Tibial artery (tissue), 4 donors: ENCODE measurements at regions not wholly inside any gene's neighbourhood (a gene's known extent, or its start where the extent isn't known, plus 50 kb on each side); places are given as distances from the start of the nearest gene placed in this dataset.
"Not testable (repeated sequence)": the region's sequence is repeated elsewhere in the genome, so short reads cannot be mapped to it uniquely, and the experiment has no call there.

Experiments
- DNase-seq, 2 donors: peaks; one replicate each; pipeline ENCODE4 v3.0.0-alpha.2; 2019
- H3K27ac ChIP-seq, 2 donors: fragments of 200-600 bp; sonication (generic) in 1 of 2; 1 replicate in 1 of 2; 2 replicates in 1 of 2; pipeline ENCODE4 v1.5.1; 2018 to 2019; ENCODE audit warnings: mild to moderate bottlenecking in 1 of 2
- H3K27me3 ChIP-seq, 2 donors: fragments of 200-600 bp; sonication (generic) in 1 of 2; one replicate each; pipeline versions ENCODE4 v1.5.1 to v1.6.0; 2016 to 2019
- H3K36me3 ChIP-seq, 3 donors: fragments of 200-600 bp; sonication (generic) in 2 of 3; one replicate each; pipeline ENCODE4 v1.5.1; 2016 to 2019; ENCODE audit warnings: mild to moderate bottlenecking in 2 of 3
- H3K4me1 ChIP-seq, 4 donors: fragments of 200-600 bp; sonication (generic) in 2 of 4; 1 replicate in 3 of 4; 2 replicates in 1 of 4; pipeline ENCODE4 v1.5.1; 2016 to 2019
- H3K4me3 ChIP-seq, 2 donors: fragments of 200-600 bp; sonication (generic) in 1 of 2; 1 replicate in 1 of 2; 2 replicates in 1 of 2; pipeline ENCODE4 v1.5.1; 2018 to 2019; ENCODE audit warnings: mild to moderate bottlenecking in 2 of 2
- H3K9me3 ChIP-seq, 3 donors: fragments of 200-600 bp; sonication (generic) in 1 of 3; one replicate each; pipeline ENCODE4 v1.5.1; 2016 to 2019
- CTCF ChIP-seq, 2 experiments: fragments of 200-600 bp in 1 of 2; fragments of 450-650 bp in 1 of 2; IDR thresholded peaks; one replicate each; pipeline ENCODE4 v1.5.1; 2017 to 2019; ENCODE audit warnings: antibody characterized with exemption in 2 of 2, mild to moderate bottlenecking in 1 of 2, moderate library complexity in 1 of 2
- intact Hi-C: fragments of 100-400 bp; cut with DNase I; formaldehyde crosslinking; loops from one replicate; pipeline ENCODE4 v1.15.0; 2023; ENCODE audit warnings: low total_unique reads

- DNase-seq: no peak
- no peak overlapping the region for H3K4me3 ChIP-seq
- no peak overlapping the region for H3K27ac ChIP-seq
- H3K9me3 ChIP-seq: no peaks in the 10 kb centered on the region
- intact Hi-C loops: no loop called here
- H3K27me3 ChIP-seq: no peaks in the 10 kb centered on the region
- no peaks in the 10 kb centered on the region for H3K36me3 ChIP-seq
- TF ChIP-seq CTCF (IDR thresholded peaks at IDR 0.05): no peak
- no peaks in the 10 kb centered on the region for H3K4me1 ChIP-seq
Observed at GRCh38 chr11:49377978-49378377, 169.6 kb upstream of the FOLH1 start.

GRCh38 chr11:49373866-49374265 lies 165.5 kb upstream of the FOLH1 start:
- H3K27ac ChIP-seq, H3K4me3 ChIP-seq, intact Hi-C loops, H3K27me3 ChIP-seq, H3K4me1 ChIP-seq, H3K36me3 ChIP-seq, H3K9me3 ChIP-seq, DNase-seq: not testable (repeated sequence)

GRCh38 chr11:49373385-49373784 lies 165.0 kb upstream of the FOLH1 start:
- H3K36me3 ChIP-seq, H3K9me3 ChIP-seq, intact Hi-C loops, H3K4me3 ChIP-seq, H3K27ac ChIP-seq, H3K27me3 ChIP-seq, DNase-seq, H3K4me1 ChIP-seq: not testable (repeated sequence)

GRCh38 chr11:49372137-49372536 lies 163.7 kb upstream of the FOLH1 start:
- intact Hi-C loops, H3K4me3 ChIP-seq, H3K27ac ChIP-seq, H3K4me1 ChIP-seq, DNase-seq, H3K9me3 ChIP-seq, H3K36me3 ChIP-seq, H3K27me3 ChIP-seq: not testable (repeated sequence)
- TF ChIP-seq CTCF (IDR thresholded peaks at IDR 0.05): peak; percentile 38 to 60

- intact Hi-C loops, H3K27me3 ChIP-seq, H3K36me3 ChIP-seq, H3K27ac ChIP-seq, H3K4me3 ChIP-seq, H3K9me3 ChIP-seq, DNase-seq: not testable (repeated sequence)
- peaks cover 0 to 25% (median 2%) of the 10 kb centered on the region in 4 donors for H3K4me1 ChIP-seq
Observed at GRCh38 chr11:49368556-49368955, 160.2 kb upstream of the FOLH1 start.

- DNase-seq, H3K27me3 ChIP-seq, H3K36me3 ChIP-seq, intact Hi-C loops, H3K4me3 ChIP-seq, H3K9me3 ChIP-seq: not testable (repeated sequence)
- Histone ChIP-seq H3K4me1 (peaks cover 0 to 33% (median 2%) of the 10 kb centered on the region in 4 donors), H3K27ac (peak overlapping the region in 1 of 2 donors; percentile 49)
Observed at GRCh38 chr11:49365375-49365774, 157.0 kb upstream of the FOLH1 start.

- H3K4me3 ChIP-seq, DNase-seq, H3K27me3 ChIP-seq, H3K9me3 ChIP-seq, intact Hi-C loops, H3K36me3 ChIP-seq: not testable (repeated sequence)
- peaks cover 0 to 33% (median 2%) of the 10 kb centered on the region in 4 donors for H3K4me1 ChIP-seq
- peak overlapping the region in 1 of 2 donors; percentile 27 for H3K27ac ChIP-seq
Observed at GRCh38 chr11:49362994-49363393, 154.6 kb upstream of the FOLH1 start.

- H3K4me1 ChIP-seq, H3K36me3 ChIP-seq, H3K4me3 ChIP-seq, H3K9me3 ChIP-seq, DNase-seq, intact Hi-C loops, H3K27ac ChIP-seq, H3K27me3 ChIP-seq: not testable (repeated sequence)
Observed at GRCh38 chr11:49354536-49354935, 146.1 kb upstream of the FOLH1 start.

GRCh38 chr11:49352868-49353267 lies 144.5 kb upstream of the FOLH1 start:
- intact Hi-C loops, H3K4me1 ChIP-seq, H3K9me3 ChIP-seq, H3K27ac ChIP-seq, DNase-seq, H3K4me3 ChIP-seq, H3K27me3 ChIP-seq, H3K36me3 ChIP-seq: not testable (repeated sequence)

- H3K36me3 ChIP-seq, H3K4me3 ChIP-seq, DNase-seq, H3K27me3 ChIP-seq, H3K9me3 ChIP-seq, H3K4me1 ChIP-seq, H3K27ac ChIP-seq, intact Hi-C loops: not testable (repeated sequence)
Observed at GRCh38 chr11:49346627-49347026, 138.2 kb upstream of the FOLH1 start.

GRCh38 chr11:49328485-49329186 lies 120.2 kb upstream of the FOLH1 start:
- DNase-seq, H3K36me3 ChIP-seq, H3K9me3 ChIP-seq, H3K4me3 ChIP-seq, intact Hi-C loops, H3K27me3 ChIP-seq: not testable (repeated sequence)
- H3K27ac ChIP-seq: peak overlapping the region in 1 of 2 donors; percentile 39
- peaks cover 0 to 45% (median 11%) of the 10 kb centered on the region in 4 donors for H3K4me1 ChIP-seq

GRCh38 chr11:49327766-49328165 lies 119.4 kb upstream of the FOLH1 start:
- intact Hi-C loops, H3K4me3 ChIP-seq, DNase-seq, H3K9me3 ChIP-seq, H3K27me3 ChIP-seq, H3K36me3 ChIP-seq: not testable (repeated sequence)
- Histone ChIP-seq H3K4me1 (peaks cover 0 to 45% (median 11%) of the 10 kb centered on the region in 4 donors), H3K27ac (peak overlapping the region in 1 of 2 donors; percentile 28)
